ENCODE measurements at regions not wholly inside any gene's neighbourhood (a gene's known extent, or its start where the extent isn't known, plus 50 kb on each side); places are given as distances from the start of the nearest gene placed in this dataset.

DNA sequence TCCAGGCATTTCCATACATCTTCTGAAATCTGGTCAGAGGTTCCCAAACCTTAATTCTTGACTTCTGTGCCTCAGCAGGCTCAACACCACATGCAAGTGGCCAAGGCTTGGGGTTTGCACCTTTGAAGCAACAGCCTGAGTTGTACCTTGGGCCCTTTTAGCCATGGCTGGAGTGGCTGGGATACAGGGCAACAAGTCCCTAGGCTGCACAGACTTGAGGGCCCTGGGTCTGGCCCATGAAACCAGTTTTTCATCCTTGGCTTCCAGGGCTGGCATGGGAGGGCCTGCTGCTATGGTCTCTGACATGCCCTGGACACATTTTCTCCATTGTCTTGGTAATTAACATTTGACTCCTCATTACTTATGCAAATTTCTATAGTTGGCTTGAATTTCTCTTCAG is 988.8 kb upstream of the CNTNAP5 start:
- TF ChIP-seq EZH2phosphoT487 (IDR thresholded peaks at IDR 0.05; ENCODE audit: low read depth), result no peak
- TF ChIP-seq, protein P1, sequence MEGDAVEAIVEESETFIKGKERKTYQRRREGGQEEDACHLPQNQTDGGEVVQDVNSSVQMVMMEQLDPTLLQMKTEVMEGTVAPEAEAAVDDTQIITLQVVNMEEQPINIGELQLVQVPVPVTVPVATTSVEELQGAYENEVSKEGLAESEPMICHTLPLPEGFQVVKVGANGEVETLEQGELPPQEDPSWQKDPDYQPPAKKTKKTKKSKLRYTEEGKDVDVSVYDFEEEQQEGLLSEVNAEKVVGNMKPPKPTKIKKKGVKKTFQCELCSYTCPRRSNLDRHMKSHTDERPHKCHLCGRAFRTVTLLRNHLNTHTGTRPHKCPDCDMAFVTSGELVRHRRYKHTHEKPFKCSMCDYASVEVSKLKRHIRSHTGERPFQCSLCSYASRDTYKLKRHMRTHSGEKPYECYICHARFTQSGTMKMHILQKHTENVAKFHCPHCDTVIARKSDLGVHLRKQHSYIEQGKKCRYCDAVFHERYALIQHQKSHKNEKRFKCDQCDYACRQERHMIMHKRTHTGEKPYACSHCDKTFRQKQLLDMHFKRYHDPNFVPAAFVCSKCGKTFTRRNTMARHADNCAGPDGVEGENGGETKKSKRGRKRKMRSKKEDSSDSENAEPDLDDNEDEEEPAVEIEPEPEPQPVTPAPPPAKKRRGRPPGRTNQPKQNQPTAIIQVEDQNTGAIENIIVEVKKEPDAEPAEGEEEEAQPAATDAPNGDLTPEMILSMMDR (IDR thresholded peaks at IDR 0.05; ENCODE audit: low read depth, low read length), result no peak
- Histone ChIP-seq H3K9me3 (ENCODE audit: insufficient read depth, low read length) (peaks cover 13% of the 10 kb centered on the region), H3K27me3 (ENCODE audit: low read depth, low read length) (no peaks in the 10 kb centered on the region), H2AFZ (ENCODE audit: low read depth, low read length) (no peak overlapping the region), H3K9ac (ENCODE audit: low read length) (no peak overlapping the region), H3K36me3 (replicated peaks; ENCODE audit: low read depth, low read length) (no peaks in the 10 kb centered on the region), H3K4me1 (ENCODE audit: low read length) (peaks cover 19% of the 10 kb centered on the region), H3K79me2 (ENCODE audit: low read length) (no peaks in the 10 kb centered on the region), H4K20me1 (ENCODE audit: insufficient read depth, low read length) (no peaks in the 10 kb centered on the region), H3K27ac (ENCODE audit: low read length) (no peak overlapping the region), H3K4me3 (ENCODE audit: low read length) (no peak overlapping the region), H3K4me2 (ENCODE audit: low read length) (no peak overlapping the region)

- no peak overlapping the region for H2AFZ ChIP-seq (ENCODE audit: low read depth, low read length)
- peaks cover 19% of the 10 kb centered on the region for H3K4me1 ChIP-seq (ENCODE audit: low read length)
- no peaks in the 10 kb centered on the region for H4K20me1 ChIP-seq (ENCODE audit: insufficient read depth, low read length)
- H3K27me3 ChIP-seq (ENCODE audit: low read depth, low read length), result no peaks in the 10 kb centered on the region
- no peak overlapping the region for H3K27ac ChIP-seq (ENCODE audit: low read length)
- H3K4me3 ChIP-seq (ENCODE audit: low read length), result no peak overlapping the region
- H3K79me2 ChIP-seq (ENCODE audit: low read length), result no peaks in the 10 kb centered on the region
- TF ChIP-seq, protein P1 (IDR thresholded peaks at IDR 0.05; ENCODE audit: low read depth, low read length), result no peak
- TF ChIP-seq EZH2phosphoT487 (IDR thresholded peaks at IDR 0.05; ENCODE audit: low read depth), result no peak
- H3K4me2 ChIP-seq (ENCODE audit: low read length), result no peak overlapping the region
- H3K9ac ChIP-seq (ENCODE audit: low read length), result no peak overlapping the region
- H3K36me3 ChIP-seq (replicated peaks; ENCODE audit: low read depth, low read length), result no peaks in the 10 kb centered on the region
- no peaks in the 10 kb centered on the region for H3K9me3 ChIP-seq (ENCODE audit: insufficient read depth, low read length)
These were observed 984.6 kb upstream of the CNTNAP5 start for GRCh38 chr2:123040506-123040905.

GRCh38 chr2:123043458-123043857 is 981.6 kb upstream of the CNTNAP5 start:
- TF ChIP-seq, protein P1 (IDR thresholded peaks at IDR 0.05; ENCODE audit: low read depth, low read length), result no peak
- no peak for TF ChIP-seq EZH2phosphoT487 (IDR thresholded peaks at IDR 0.05; ENCODE audit: low read depth)
- no peak overlapping the region for H3K27ac ChIP-seq (ENCODE audit: low read length)
- H3K36me3 ChIP-seq (replicated peaks; ENCODE audit: low read depth, low read length), result no peaks in the 10 kb centered on the region
- no peaks in the 10 kb centered on the region for H3K79me2 ChIP-seq (ENCODE audit: low read length)
- peaks cover 12% of the 10 kb centered on the region for H3K4me1 ChIP-seq (ENCODE audit: low read length)
- H3K4me2 ChIP-seq (ENCODE audit: low read length), result no peak overlapping the region
- no peaks in the 10 kb centered on the region for H4K20me1 ChIP-seq (ENCODE audit: insufficient read depth, low read length)
- no peaks in the 10 kb centered on the region for H3K27me3 ChIP-seq (ENCODE audit: low read depth, low read length)
- H3K4me3 ChIP-seq (ENCODE audit: low read length), result no peak overlapping the region
- no peaks in the 10 kb centered on the region for H3K9me3 ChIP-seq (ENCODE audit: insufficient read depth, low read length)
- H2AFZ ChIP-seq (ENCODE audit: low read depth, low read length), result no peak overlapping the region
- H3K9ac ChIP-seq (ENCODE audit: low read length), result no peak overlapping the region

DNA sequence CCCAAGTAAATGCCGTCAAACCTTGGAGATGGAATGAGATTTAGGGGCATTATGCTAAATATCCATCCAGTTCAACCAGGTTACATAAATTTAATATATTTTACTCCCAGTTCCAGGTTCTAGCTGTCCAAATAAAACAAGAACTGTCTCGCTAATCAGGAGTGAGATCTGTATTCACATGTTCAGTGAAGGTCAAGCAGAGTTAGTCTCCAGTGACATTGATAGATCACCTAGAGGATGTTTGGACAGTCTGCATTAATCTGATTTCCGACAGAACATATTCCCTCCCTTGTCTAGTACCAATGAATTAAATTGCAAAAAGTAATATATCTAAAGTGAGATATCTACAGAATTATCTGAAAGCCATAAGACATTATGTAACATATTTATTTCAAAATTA is 979.4 kb upstream of the CNTNAP5 start:
- Histone ChIP-seq H3K4me2 (ENCODE audit: low read length) (no peak overlapping the region), H3K9ac (ENCODE audit: low read length) (no peak overlapping the region), H3K9me3 (ENCODE audit: insufficient read depth, low read length) (no peaks in the 10 kb centered on the region), H3K4me1 (ENCODE audit: low read length) (no peaks in the 10 kb centered on the region), H3K79me2 (ENCODE audit: low read length) (no peaks in the 10 kb centered on the region), H3K27me3 (ENCODE audit: low read depth, low read length) (no peaks in the 10 kb centered on the region), H2AFZ (ENCODE audit: low read depth, low read length) (no peak overlapping the region), H3K4me3 (ENCODE audit: low read length) (no peak overlapping the region), H4K20me1 (ENCODE audit: insufficient read depth, low read length) (no peaks in the 10 kb centered on the region), H3K27ac (ENCODE audit: low read length) (no peak overlapping the region), H3K36me3 (replicated peaks; ENCODE audit: low read depth, low read length) (no peaks in the 10 kb centered on the region)
- TF ChIP-seq, protein P1 (IDR thresholded peaks at IDR 0.05; ENCODE audit: low read depth, low read length), result no peak
- no peak for TF ChIP-seq EZH2phosphoT487 (IDR thresholded peaks at IDR 0.05; ENCODE audit: low read depth)

All from OCI-LY3 (cell line).